ENCODE measurements at regions not wholly inside any gene's neighbourhood (a gene's known extent, or its start where the extent isn't known, plus 50 kb on each side); places are given as distances from the start of the nearest gene placed in this dataset.

DNA sequence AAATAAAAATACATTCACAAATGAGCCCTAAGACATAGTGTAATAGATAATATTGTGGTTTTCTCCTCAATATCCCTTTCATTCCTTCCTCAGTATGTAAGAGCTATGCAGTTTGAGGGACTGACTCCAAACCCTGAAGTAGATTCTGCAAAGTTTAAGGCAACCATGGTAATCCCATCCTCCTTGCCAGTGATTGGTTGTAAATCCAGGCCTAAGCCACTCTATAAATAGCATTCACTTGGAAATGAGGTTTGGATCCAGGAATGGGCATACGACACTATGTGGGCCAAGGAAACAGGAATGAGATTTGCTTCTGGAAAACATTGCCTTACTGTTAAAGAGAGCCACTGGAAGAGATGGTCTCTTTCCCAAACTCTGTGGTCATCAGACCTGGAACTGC is 468.7 kb upstream of the SOX5 start:
- no peaks in the 10 kb centered on the region for H3K4me1 Mint-ChIP-seq (ENCODE audit: unreplicated experiment)
- H3K9me3 Mint-ChIP-seq (ENCODE audit: unreplicated experiment): peaks cover 10% of the 10 kb centered on the region
- DNase-seq (ENCODE audit: extremely low spot score, unreplicated experiment): no peak
- H3K36me3 Mint-ChIP-seq (ENCODE audit: unreplicated experiment): no peaks in the 10 kb centered on the region
- no peak for TF ChIP-seq CTCF (IDR thresholded peaks at IDR 0.05)
- H3K4me3 Mint-ChIP-seq (ENCODE audit: unreplicated experiment): no peak overlapping the region
- no peak overlapping the region for H3K27ac Mint-ChIP-seq (ENCODE audit: unreplicated experiment)
- no peaks in the 10 kb centered on the region for H3K27me3 Mint-ChIP-seq (ENCODE audit: unreplicated experiment)

DNA sequence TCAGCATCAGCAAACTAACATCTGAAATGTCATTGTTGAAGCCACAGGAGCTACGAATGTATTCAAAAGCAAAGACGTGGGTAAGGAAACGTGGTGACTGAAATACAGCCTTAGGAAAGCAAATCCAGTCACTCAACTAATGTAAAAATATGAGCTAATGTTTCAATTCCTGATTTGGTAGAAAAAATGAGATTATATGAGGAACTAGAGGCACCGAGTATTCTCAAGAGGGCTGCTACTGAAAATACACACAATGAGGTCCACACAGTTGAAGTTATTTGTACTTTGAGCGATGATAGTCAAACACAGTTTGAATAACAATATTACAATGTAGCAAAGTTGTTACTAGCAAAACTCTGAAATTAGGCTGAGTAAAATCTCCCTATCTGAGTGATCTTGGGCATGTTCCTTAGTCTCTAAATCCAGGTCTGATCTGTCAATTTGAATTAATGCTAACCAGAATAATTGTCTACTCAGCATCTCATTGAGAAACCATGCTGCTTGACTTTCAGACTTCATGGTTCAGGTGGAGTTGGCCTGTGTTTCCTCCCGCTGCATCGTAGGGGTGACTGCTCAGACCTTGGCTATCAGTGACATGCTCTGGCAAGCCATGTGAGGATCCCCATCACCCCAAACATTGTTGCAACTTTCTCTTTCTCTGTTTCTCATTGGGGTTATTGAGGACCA is 467.1 kb upstream of the SOX5 start:
- Mint-ChIP-seq H3K36me3 (ENCODE audit: unreplicated experiment) (no peaks in the 10 kb centered on the region), H3K27me3 (ENCODE audit: unreplicated experiment) (no peaks in the 10 kb centered on the region), H3K4me1 (ENCODE audit: unreplicated experiment) (no peaks in the 10 kb centered on the region), H3K27ac (ENCODE audit: unreplicated experiment) (no peak overlapping the region), H3K9me3 (ENCODE audit: unreplicated experiment) (peaks cover 9% of the 10 kb centered on the region), H3K4me3 (ENCODE audit: unreplicated experiment) (no peak overlapping the region)
- no peak for DNase-seq (ENCODE audit: extremely low spot score, unreplicated experiment)
- no peak for TF ChIP-seq CTCF (IDR thresholded peaks at IDR 0.05)

DNA sequence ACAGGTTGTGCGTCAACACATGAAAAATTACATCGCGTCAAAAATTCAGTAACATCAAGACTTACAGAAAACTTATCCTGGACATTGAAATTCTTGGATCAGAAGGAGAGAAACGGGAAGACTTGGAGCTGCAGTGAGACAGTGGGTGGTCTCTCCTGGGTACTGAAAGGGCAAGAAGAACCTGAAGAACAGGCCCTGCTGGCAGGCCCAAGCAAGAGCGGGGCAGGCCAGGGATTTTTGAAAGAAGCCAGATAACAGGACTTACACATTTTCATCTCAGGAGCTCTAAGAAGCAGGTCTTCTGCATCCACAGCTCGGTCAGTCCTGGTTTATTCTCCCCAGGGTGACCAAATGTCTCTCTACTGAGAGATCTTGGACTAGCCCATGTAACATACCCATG is 466.5 kb upstream of the SOX5 start:
- Mint-ChIP-seq H3K4me3 (ENCODE audit: unreplicated experiment) (no peak overlapping the region), H3K4me1 (ENCODE audit: unreplicated experiment) (no peaks in the 10 kb centered on the region), H3K9me3 (ENCODE audit: unreplicated experiment) (peaks cover 3% of the 10 kb centered on the region), H3K27me3 (ENCODE audit: unreplicated experiment) (no peaks in the 10 kb centered on the region), H3K27ac (ENCODE audit: unreplicated experiment) (no peak overlapping the region), H3K36me3 (ENCODE audit: unreplicated experiment) (no peaks in the 10 kb centered on the region)
- TF ChIP-seq CTCF (IDR thresholded peaks at IDR 0.05): no peak
- DNase-seq (ENCODE audit: extremely low spot score, unreplicated experiment): no peak

- Mint-ChIP-seq H3K4me1 (ENCODE audit: unreplicated experiment) (no peaks in the 10 kb centered on the region), H3K27me3 (ENCODE audit: unreplicated experiment) (no peaks in the 10 kb centered on the region), H3K36me3 (ENCODE audit: unreplicated experiment) (no peaks in the 10 kb centered on the region), H3K9me3 (ENCODE audit: unreplicated experiment) (no peaks in the 10 kb centered on the region), H3K27ac (ENCODE audit: unreplicated experiment) (no peak overlapping the region), H3K4me3 (ENCODE audit: unreplicated experiment) (no peak overlapping the region)
- TF ChIP-seq CTCF (IDR thresholded peaks at IDR 0.05): no peak
- DNase-seq (ENCODE audit: extremely low spot score, unreplicated experiment): no peak
These were observed 465.0 kb upstream of the SOX5 start for GRCh38 chr12:24414480-24414879.

- Mint-ChIP-seq H3K4me1 (ENCODE audit: unreplicated experiment) (no peaks in the 10 kb centered on the region), H3K27me3 (ENCODE audit: unreplicated experiment) (no peaks in the 10 kb centered on the region), H3K27ac (ENCODE audit: unreplicated experiment) (no peak overlapping the region), H3K36me3 (ENCODE audit: unreplicated experiment) (no peaks in the 10 kb centered on the region), H3K9me3 (ENCODE audit: unreplicated experiment) (no peaks in the 10 kb centered on the region), H3K4me3 (ENCODE audit: unreplicated experiment) (no peak overlapping the region)
- DNase-seq (ENCODE audit: extremely low spot score, unreplicated experiment): no peak
- TF ChIP-seq CTCF (IDR thresholded peaks at IDR 0.05): no peak
These were observed 462.5 kb upstream of the SOX5 start for GRCh38 chr12:24411948-24412347.
